HG02870 (cell line): ENCODE measurements at regions not wholly inside any gene's neighbourhood (a gene's known extent, or its start where the extent isn't known, plus 50 kb on each side); places are given as distances from the start of the nearest gene placed in this dataset.

ENCODE experiments used
- ATAC-seq: cut with Tn5 transposase; IDR thresholded peaks from one replicate; pipeline ENCODE4 v1.9.1; 2021; ENCODE audit warnings: mild to moderate bottlenecking, moderate library complexity; ENCODE audit not compliant: unreplicated experiment

DNA sequence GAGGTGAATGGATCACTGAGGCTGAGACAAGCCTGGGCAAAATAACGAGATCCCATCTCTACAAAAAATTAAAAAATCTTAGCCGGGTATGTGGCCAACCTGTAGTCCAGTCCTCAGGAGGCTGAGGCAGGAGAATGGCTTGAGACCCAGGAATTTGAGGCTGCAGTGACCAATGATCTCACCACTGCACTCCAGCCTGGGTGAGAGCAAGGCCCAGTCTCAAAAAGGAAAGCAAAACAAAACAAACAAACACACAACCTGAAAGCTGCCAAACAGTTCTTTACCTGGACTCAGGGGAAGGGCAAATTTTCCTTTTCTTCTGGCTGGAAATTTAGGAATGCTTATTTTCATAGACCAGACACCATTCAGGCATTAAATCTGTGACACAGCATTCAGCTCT, 163.1 kb upstream of the FAT1 start:
- ATAC-seq, result no peak

DNA sequence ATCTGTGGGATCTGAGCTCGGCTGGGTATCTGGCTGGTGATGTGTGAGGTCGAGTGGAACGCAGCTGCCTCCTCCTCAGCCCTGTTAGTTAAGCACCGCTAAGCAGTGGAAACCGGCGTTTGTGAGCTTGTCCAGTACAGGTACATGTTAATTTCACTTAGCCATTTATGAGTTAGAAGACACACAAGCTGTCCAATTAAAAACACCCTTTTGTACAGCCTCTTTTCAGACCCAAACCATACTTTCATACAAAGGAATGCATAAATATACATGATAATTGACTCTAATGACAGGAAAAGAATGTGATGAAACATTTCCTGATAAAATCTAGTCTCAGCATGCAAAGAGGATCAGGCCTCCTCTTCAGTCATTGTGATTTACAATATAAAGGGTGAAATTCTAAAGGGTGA, 163.6 kb upstream of the FAT1 start:
- no peak for ATAC-seq

- no peak for ATAC-seq
Measured at GRCh38 chr4:186887752-186888151, 164.1 kb upstream of the FAT1 start.

GRCh38 chr4:186889876-186890643, 166.4 kb upstream of the FAT1 start:
- no peak for ATAC-seq

DNA sequence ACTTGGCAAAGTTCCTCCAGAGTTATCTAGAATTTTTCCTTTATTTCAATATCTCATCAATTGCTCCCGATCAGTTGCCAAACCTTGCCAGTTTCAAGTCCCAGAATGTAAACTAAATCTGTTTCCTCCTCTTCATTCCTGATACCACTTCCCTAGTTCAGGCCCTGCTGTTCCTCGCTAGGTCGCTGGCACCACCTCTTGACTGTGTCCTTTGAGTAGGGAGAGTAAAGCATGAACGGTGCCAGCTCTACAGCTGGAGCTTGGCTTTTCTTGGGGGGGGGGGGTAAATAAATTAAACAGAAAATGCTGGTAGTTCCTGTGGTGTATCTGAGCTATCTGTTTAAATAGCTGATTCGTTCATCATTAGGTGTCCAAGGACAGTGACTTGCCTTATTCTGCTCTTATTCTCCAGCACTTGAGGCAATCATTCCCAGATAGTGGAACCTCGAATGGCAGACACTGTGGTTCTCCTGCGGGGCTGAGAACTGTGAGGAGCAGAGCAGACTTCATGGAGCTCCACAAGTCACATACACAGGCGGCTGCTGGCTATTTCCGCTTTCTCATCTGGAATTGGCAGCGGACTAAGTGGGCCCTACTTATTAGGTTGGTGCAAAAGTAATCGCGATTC, 168.3 kb upstream of the FAT1 start:
- no peak for ATAC-seq

GRCh38 chr4:186898367-186898766, 174.7 kb upstream of the FAT1 start:
- no peak for ATAC-seq

- no peak for ATAC-seq
Measured at GRCh38 chr4:186900232-186900900, 176.7 kb upstream of the FAT1 start.

- ATAC-seq, result no peak
Measured at GRCh38 chr4:186900984-186901383, 177.3 kb upstream of the FAT1 start.

GRCh38 chr4:186901850-186902249, 178.2 kb upstream of the FAT1 start:
- no peak for ATAC-seq

DNA sequence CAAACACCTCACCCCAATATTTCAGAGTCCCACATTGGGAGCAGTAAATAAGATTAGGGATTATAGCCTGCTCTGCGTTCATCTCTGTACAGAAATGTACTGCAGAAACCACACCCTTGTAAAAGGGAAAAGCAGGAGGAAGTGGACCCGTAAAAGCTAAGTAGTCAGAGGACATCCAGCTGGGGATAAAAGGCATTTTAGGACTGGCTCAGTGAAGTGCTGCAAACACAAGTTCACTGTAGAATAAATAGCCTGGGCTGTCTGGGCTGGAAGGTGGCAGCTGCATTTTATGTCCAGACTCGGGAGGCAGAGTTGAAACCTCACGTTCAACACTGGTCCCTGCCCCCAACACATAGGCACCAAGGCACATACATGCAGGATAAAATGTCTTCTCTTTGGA, 178.7 kb upstream of the FAT1 start:
- no peak for ATAC-seq

DNA sequence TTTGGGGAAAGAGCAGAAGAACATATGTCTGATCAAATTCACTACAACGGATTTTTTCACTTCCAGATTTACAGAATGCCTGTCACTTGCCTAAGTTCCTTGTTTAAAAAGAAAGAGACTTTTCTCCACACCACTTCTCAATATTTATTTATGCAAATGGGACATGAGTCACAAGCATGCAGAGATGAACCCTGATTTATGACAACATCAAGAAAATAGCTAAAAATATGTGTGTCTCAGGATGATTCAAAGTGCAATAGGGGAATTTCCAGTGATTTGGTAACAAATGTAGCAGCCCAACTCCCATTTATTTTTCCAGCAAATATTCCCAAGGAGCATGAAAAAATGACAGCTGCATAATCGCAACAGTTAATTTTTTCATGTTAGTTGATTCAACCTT, 180.4 kb upstream of the FAT1 start:
- no peak for ATAC-seq

DNA sequence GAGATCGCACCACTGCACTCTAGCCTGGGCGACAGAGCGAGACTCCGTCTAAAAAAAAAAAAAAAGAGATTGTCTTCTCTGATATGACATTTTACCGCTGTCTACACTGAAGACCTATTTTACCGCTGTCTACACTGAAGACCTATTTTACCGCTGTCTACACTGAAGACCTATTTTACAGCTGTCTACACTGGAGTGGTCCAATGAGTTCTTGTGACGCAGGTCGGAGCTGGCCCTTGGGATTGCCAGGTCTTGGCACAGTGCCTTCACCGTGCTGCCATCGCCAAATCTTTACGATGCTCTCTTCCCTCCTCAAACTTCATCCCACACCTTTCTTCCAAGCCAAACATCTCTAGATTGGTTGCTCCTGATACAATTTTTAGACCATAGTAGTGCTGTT, 183.1 kb upstream of the FAT1 start:
- no peak for ATAC-seq

DNA sequence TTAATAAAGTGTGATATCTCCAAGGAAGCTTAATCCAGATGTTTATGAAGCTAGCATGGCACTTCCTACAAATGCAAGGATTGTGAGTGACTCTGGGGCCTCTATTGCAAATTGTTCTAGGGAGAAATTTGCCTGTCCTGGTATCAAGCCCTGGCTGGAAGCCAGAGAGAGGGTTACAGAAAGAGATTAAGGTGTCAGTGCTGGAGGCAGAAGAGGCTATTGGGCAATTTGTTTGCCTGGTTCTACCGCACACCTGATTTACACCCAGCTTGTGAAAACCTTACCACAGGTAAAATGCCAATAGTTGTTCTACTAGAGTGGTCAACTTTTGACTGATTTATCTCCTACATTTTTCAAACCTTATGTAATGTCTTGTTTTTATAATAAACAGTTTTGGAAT, 186.7 kb upstream of the FAT1 start:
- no peak for ATAC-seq

DNA sequence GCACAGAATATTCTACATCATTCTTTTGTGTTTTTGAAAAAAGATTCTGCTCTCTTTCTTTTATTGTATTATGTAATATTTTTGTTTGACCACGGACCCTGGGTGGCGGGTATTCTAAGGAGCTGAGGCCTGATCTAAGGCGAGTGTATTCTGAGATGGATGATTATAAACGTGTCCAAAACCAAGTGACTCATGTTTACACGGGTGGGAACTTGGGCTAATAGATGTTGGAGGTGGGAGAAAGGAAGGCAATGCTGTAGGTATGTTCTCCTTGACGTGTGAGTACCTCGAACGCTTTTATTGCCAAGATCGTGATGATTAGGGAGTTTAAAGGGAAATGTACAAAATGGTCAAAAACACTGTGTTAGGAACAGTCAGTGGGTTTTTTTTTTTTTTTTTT, 188.9 kb upstream of the FAT1 start:
- no peak for ATAC-seq

DNA sequence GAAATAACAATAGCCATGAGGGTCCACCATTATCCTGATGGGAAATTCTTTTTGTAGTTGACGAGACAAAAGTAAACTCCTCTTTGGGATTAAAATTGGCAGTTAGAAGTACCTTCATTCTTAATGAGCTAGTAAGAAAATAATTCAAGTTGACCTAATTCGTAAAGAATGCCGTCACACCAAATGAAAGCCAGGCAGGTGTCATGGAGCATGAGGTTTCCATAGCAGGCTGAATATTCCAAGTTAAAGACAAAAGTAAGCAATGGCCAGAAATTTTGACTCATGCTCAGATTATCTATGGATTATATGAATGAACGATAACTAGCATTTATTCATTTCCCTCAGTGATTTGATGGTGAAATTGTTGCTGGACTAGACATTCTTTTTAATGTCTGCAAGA, 192.2 kb upstream of the FAT1 start:
- no peak for ATAC-seq

GRCh38 chr4:186917136-186917535, 193.5 kb upstream of the FAT1 start:
- ATAC-seq, result no peak

DNA sequence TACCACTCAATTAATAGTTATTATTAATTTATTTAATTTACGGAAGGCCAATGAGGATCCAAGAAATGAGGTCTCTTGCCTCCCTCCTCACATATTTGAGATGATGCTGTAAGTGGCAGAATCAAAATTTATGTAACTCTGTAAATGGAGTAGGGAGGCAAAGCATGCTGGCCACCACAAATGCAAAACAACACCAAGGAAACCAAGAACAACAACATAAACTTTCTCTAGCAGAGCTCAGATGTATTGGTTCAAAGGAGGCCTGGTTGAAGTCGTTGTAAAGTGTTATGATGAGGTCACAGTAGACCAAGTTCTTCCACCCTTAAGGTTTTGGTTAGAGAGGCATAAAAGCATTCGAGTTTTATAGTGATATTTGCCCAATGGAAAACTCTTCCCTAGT, 194.8 kb upstream of the FAT1 start:
- ATAC-seq, result no peak

DNA sequence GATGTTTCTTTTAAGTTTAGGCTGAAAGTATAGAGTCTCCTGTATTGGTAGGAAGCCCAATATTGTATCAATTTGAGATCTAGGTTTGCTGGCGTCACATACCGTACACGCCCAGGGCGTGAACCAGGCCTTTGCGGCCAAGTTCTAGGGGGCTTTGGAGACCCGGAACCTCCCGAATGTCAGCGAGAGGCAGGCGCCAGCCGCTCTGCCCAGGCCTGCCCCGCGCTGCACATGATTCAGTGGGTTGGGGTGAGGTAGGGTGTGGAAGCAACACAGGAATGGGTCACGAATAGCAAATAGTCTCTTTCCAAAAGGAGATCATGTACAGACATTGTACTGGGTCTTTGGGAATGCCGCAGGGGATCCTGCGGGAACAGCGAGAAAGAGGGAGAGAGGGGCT, 195.7 kb upstream of the FAT1 start:
- no peak for ATAC-seq

GRCh38 chr4:186920483-186920882, 196.8 kb upstream of the FAT1 start:
- no peak for ATAC-seq

DNA sequence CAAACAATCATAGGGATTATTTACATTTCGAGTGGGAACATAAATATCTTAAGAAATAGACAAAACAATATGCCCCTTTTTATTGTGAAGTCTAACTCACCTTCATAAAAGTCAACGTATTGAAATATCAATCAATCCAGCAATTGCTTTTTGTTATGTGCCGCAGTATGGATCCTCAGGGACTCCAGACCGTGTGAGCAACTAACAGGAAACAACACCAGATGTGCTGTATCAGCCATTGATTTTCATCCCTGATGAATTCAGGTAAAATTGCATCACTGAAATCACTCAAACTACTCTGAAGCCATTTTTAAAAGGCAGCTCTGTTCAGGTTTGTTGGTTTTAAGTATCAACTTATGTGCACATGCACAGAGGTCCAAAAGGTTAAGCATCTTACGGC, 197.3 kb upstream of the FAT1 start:
- ATAC-seq, result no peak

DNA sequence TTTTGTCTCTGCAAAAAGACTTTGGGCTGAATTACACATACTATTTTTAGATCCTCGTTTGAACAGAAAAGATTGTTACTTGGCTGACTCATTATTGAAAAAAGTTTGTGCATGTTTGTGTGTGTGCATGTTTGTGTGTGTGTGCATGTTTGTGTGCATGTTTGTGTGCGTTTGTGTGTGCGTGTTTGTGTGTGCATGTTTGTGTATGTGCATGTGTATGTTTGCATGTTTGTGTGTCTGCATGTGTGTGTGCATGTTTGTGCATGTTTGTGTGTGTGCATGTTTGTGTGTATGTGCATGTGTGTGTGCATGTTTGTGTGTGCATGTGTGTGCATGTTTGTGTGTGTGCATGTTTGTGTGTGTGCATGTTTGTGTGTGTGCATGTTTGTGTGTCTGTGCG, 201.1 kb upstream of the FAT1 start:
- no peak for ATAC-seq

DNA sequence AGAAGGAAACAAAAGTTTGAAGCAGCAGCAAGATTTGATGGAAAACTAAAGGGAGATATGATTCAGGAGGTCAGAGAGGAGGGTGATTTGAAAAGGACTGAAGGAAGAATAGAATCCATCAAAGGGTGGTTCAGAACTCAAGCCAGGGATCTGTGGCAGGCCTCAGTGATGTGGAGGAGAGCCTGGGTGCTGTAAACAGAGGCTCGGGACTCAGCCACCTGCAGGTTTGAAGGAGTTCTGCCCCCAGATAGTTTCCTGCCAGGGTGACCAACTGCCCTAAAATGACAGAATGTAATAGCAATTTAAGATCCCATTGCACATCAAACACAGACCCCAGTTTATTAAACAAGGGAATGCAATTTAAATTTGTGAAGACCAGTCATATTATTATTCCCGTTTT, 204.0 kb upstream of the FAT1 start:
- no peak for ATAC-seq
